ENCODE measurements at regions not wholly inside any gene's neighbourhood (a gene's known extent, or its start where the extent isn't known, plus 50 kb on each side); places are given as distances from the start of the nearest gene placed in this dataset.

GRCh38 chr16:50981951-50982350, 169.1 kb downstream of the SALL1 start:
- TF ChIP-seq CTCF (IDR thresholded peaks at IDR 0.05; ENCODE audit: low read depth, low read length, missing control alignments), result no peak
- no peak for DNase-seq (ENCODE audit: low read depth)
- H3K4me3 ChIP-seq (ENCODE audit: low read depth, low read length), result no peak overlapping the region

- TF ChIP-seq CTCF (IDR thresholded peaks at IDR 0.05; ENCODE audit: low read depth, low read length, missing control alignments), result no peak
- H3K4me3 ChIP-seq (ENCODE audit: low read depth, low read length), result no peak overlapping the region
- DNase-seq (ENCODE audit: low read depth), result no peak
Measured at GRCh38 chr16:50980666-50981065, 170.4 kb downstream of the SALL1 start.

- H3K4me3 ChIP-seq (ENCODE audit: low read depth, low read length), result no peak overlapping the region
- DNase-seq (ENCODE audit: low read depth), result no peak
- no peak for TF ChIP-seq CTCF (IDR thresholded peaks at IDR 0.05; ENCODE audit: low read depth, low read length, missing control alignments)
Measured at GRCh38 chr16:50979806-50980620, 171.1 kb downstream of the SALL1 start.

- H3K4me3 ChIP-seq (ENCODE audit: low read depth, low read length), result no peak overlapping the region
- no peak for DNase-seq (ENCODE audit: low read depth)
- no peak for TF ChIP-seq CTCF (IDR thresholded peaks at IDR 0.05; ENCODE audit: low read depth, low read length, missing control alignments)
Measured at GRCh38 chr16:50977138-50977537, 173.9 kb downstream of the SALL1 start.

GRCh38 chr16:50974438-50975036, 176.5 kb downstream of the SALL1 start:
- H3K4me3 ChIP-seq (ENCODE audit: low read depth, low read length), result no peak overlapping the region
- no peak for DNase-seq (ENCODE audit: low read depth)
- TF ChIP-seq CTCF (IDR thresholded peaks at IDR 0.05; ENCODE audit: low read depth, low read length, missing control alignments), result no peak

GRCh38 chr16:50972876-50973275, 178.2 kb downstream of the SALL1 start:
- TF ChIP-seq CTCF (IDR thresholded peaks at IDR 0.05; ENCODE audit: low read depth, low read length, missing control alignments), result no peak
- H3K4me3 ChIP-seq (ENCODE audit: low read depth, low read length), result no peak overlapping the region
- no peak for DNase-seq (ENCODE audit: low read depth)
